ENCODE measurements at regions not wholly inside any gene's neighbourhood (a gene's known extent, or its start where the extent isn't known, plus 50 kb on each side); places are given as distances from the start of the nearest gene placed in this dataset.

DNA sequence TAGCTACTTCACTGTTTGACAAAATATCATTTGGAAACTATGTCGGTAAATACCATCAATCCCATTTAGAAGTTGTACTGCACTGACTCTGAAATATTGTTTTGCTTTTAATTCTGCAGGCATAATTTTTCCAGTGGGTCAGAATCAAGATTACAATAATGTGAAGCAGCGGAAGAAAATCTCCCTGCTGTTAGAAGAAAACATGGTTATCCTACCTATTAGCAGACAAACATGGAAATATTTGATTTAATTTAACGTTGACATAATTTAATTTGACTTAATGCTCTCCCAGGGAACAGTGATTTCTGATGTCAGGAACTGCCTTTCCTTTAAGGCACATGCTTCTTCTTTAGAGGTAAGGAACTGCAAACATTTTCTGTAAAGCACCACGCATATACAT, 634.0 kb downstream of the LTN1 start:
- Mint-ChIP-seq H3K36me3 (ENCODE audit: low read depth) (no peaks in the 10 kb centered on the region), H3K27ac (no peak overlapping the region), H3K27me3 (ENCODE audit: insufficient read depth) (no peaks in the 10 kb centered on the region), H3K4me1 (no peaks in the 10 kb centered on the region), H3K9me3 (no peaks in the 10 kb centered on the region), H3K4me3 (no peak overlapping the region)
- Histone ChIP-seq H3K4me3 (ENCODE audit: low read length) (no peak overlapping the region), H3K27ac (ENCODE audit: low read depth, low read length) (no peak overlapping the region), H3K36me3 (ENCODE audit: control insufficient read depth, insufficient read depth, low read length) (no peaks in the 10 kb centered on the region), H3K9me3 (ENCODE audit: control insufficient read depth, low read length) (no peaks in the 10 kb centered on the region), H3K9ac (ENCODE audit: extremely low read depth, low read length, poor library complexity, severe bottlenecking) (no peak overlapping the region), H3K27me3 (ENCODE audit: control insufficient read depth, insufficient read depth, low read length, poor library complexity, severe bottlenecking) (no peaks in the 10 kb centered on the region), H3K4me1 (ENCODE audit: control insufficient read depth, insufficient read depth, low read length) (no peaks in the 10 kb centered on the region)
- WGBS, 2 experiments (ENCODE audit: insufficient coverage in 1 of 2, insufficient read length in 1 of 2), result 85 to 97% methylated on average over 4 of the region's 4 CpGs
- TF ChIP-seq, protein P1, sequence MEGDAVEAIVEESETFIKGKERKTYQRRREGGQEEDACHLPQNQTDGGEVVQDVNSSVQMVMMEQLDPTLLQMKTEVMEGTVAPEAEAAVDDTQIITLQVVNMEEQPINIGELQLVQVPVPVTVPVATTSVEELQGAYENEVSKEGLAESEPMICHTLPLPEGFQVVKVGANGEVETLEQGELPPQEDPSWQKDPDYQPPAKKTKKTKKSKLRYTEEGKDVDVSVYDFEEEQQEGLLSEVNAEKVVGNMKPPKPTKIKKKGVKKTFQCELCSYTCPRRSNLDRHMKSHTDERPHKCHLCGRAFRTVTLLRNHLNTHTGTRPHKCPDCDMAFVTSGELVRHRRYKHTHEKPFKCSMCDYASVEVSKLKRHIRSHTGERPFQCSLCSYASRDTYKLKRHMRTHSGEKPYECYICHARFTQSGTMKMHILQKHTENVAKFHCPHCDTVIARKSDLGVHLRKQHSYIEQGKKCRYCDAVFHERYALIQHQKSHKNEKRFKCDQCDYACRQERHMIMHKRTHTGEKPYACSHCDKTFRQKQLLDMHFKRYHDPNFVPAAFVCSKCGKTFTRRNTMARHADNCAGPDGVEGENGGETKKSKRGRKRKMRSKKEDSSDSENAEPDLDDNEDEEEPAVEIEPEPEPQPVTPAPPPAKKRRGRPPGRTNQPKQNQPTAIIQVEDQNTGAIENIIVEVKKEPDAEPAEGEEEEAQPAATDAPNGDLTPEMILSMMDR (conservative IDR thresholded peaks at IDR 0.05), result no peak
- no peak for DNase-seq

DNA sequence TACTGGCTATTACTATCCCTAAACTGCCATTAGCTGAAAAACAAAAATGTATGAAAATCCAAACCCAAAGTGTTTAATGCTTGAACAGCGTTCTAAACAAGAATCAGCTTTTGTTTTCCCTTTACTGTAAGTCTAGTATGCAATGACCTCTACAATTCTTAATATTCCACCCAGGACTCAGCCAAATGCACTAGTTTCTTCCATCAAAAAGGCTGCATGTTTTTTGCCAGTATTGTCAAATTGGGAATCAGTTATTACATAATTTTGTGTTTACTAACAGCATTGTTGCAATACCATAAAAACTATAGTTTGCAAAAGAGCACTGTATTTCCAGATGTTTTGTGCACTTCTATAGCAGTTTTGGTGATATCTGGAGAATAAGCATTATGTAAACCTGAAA, 634.5 kb downstream of the LTN1 start:
- Mint-ChIP-seq H3K36me3 (ENCODE audit: low read depth) (no peaks in the 10 kb centered on the region), H3K27me3 (ENCODE audit: insufficient read depth) (no peaks in the 10 kb centered on the region), H3K9me3 (peaks cover 5% of the 10 kb centered on the region), H3K27ac (no peak overlapping the region), H3K4me3 (no peak overlapping the region), H3K4me1 (no peaks in the 10 kb centered on the region)
- H3K9ac ChIP-seq (ENCODE audit: extremely low read depth, low read length, poor library complexity, severe bottlenecking), result no peak overlapping the region
- H3K27ac ChIP-seq (ENCODE audit: low read depth, low read length), result no peak overlapping the region
- no peaks in the 10 kb centered on the region for H3K36me3 ChIP-seq (ENCODE audit: control insufficient read depth, insufficient read depth, low read length)
- DNase-seq, result no peak
- WGBS, 2 experiments (ENCODE audit: insufficient coverage in 1 of 2, insufficient read length in 1 of 2), result 86 to 100% methylated on average over 1 of the region's 1 CpG
- H3K4me1 ChIP-seq (ENCODE audit: control insufficient read depth, insufficient read depth, low read length), result no peaks in the 10 kb centered on the region
- no peaks in the 10 kb centered on the region for H3K9me3 ChIP-seq (ENCODE audit: control insufficient read depth, low read length)
- TF ChIP-seq, protein P1 (conservative IDR thresholded peaks at IDR 0.05), result no peak
- H3K27me3 ChIP-seq (ENCODE audit: control insufficient read depth, insufficient read depth, low read length, poor library complexity, severe bottlenecking), result no peaks in the 10 kb centered on the region
- no peak overlapping the region for H3K4me3 ChIP-seq (ENCODE audit: low read length)

DNA sequence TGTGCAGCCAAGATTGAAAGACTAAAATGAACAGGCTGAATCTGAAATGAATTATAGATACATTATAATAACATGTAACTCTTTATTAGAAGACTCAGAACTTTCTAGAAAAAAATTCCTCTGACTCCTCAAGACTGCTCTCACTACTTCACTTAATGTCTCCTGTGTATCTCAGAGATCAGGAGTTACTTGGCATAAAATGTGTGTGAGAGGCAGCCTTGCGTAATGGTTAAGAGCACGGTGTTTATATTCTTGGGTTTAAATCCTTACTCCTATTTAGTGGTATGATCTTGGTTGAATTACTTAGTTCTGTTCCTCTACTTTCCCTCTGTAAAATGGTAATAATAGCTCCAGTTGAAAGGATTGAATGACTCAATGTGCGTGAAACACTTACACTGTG, 634.9 kb downstream of the LTN1 start:
- no peak for DNase-seq
- no peak overlapping the region for H3K4me3 Mint-ChIP-seq
- no peak overlapping the region for H3K27ac Mint-ChIP-seq
- no peaks in the 10 kb centered on the region for H3K27me3 ChIP-seq (ENCODE audit: control insufficient read depth, insufficient read depth, low read length, poor library complexity, severe bottlenecking)
- H3K9ac ChIP-seq (ENCODE audit: extremely low read depth, low read length, poor library complexity, severe bottlenecking), result no peak overlapping the region
- no peaks in the 10 kb centered on the region for H3K36me3 Mint-ChIP-seq (ENCODE audit: low read depth)
- H3K9me3 ChIP-seq (ENCODE audit: control insufficient read depth, low read length), result no peaks in the 10 kb centered on the region
- no peaks in the 10 kb centered on the region for H3K4me1 Mint-ChIP-seq
- WGBS, 2 experiments (ENCODE audit: insufficient coverage in 1 of 2, insufficient read length in 1 of 2), result 88 to 95% methylated on average over 1 of the region's 3 CpGs
- H3K9me3 Mint-ChIP-seq, result peaks cover 6% of the 10 kb centered on the region
- TF ChIP-seq, protein P1 (conservative IDR thresholded peaks at IDR 0.05), result no peak
- no peaks in the 10 kb centered on the region for H3K4me1 ChIP-seq (ENCODE audit: control insufficient read depth, insufficient read depth, low read length)
- H3K4me3 ChIP-seq (ENCODE audit: low read length), result no peak overlapping the region
- H3K27ac ChIP-seq (ENCODE audit: low read depth, low read length), result no peak overlapping the region
- no peaks in the 10 kb centered on the region for H3K27me3 Mint-ChIP-seq (ENCODE audit: insufficient read depth)
- H3K36me3 ChIP-seq (ENCODE audit: control insufficient read depth, insufficient read depth, low read length), result no peaks in the 10 kb centered on the region

All from endodermal cell (in vitro differentiated cells).